ENCODE measurements at regions not wholly inside any gene's neighbourhood (a gene's known extent, or its start where the extent isn't known, plus 50 kb on each side); places are given as distances from the start of the nearest gene placed in this dataset.

DNA sequence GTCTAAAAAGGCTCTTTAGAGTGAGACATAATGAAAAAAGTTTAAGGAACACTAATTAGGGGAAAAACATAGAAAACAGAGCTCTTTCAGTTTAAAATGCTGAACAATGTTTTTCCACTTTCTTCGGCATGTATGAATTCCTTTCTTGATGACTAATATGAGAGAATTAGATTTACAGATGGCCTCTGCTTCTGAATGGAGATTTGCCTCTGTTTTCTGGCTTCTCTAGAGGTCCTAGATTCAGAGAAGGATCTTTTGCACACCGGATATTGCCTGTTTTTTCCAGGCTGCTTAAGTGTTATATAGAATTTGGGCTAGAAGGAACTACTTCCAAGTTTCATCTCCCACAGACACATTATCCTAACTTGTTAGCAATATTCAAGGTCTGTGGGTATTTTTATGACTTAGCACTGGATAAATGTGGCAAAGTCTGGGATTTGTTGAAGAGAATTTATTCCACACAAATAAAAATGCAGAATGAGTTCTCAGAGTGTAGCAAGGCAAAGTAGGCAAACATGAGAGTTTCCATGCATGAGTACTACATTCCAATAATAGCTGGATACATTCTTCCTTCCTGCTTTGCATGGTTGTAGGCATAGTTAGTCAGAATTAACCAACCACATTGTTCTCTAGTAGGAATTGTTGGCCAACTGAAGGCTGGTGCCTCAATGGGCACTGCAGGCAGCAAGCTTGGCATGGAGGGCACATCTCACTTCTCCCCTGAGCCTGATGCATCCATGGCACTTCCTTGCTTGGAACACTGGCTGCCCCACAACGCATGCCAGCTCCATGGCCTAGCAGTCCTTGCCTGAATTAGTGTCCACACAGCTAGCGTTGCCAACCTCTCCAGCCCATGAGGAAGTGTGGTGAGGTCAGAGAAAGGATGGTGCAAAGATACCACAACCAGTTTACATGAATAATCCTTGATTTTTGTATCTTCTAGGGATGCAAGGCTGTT is 224.2 kb downstream of the CLIC5 start:
- H3K9me3 Mint-ChIP-seq (ENCODE audit: unreplicated experiment): peaks cover 8% of the 10 kb centered on the region
- TF ChIP-seq, protein P1, sequence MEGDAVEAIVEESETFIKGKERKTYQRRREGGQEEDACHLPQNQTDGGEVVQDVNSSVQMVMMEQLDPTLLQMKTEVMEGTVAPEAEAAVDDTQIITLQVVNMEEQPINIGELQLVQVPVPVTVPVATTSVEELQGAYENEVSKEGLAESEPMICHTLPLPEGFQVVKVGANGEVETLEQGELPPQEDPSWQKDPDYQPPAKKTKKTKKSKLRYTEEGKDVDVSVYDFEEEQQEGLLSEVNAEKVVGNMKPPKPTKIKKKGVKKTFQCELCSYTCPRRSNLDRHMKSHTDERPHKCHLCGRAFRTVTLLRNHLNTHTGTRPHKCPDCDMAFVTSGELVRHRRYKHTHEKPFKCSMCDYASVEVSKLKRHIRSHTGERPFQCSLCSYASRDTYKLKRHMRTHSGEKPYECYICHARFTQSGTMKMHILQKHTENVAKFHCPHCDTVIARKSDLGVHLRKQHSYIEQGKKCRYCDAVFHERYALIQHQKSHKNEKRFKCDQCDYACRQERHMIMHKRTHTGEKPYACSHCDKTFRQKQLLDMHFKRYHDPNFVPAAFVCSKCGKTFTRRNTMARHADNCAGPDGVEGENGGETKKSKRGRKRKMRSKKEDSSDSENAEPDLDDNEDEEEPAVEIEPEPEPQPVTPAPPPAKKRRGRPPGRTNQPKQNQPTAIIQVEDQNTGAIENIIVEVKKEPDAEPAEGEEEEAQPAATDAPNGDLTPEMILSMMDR (IDR thresholded peaks at IDR 0.05): no peak
- DNase-seq (ENCODE audit: extremely low spot score, unreplicated experiment): no peak
- H3K4me1 Mint-ChIP-seq (ENCODE audit: unreplicated experiment): peaks cover 23% of the 10 kb centered on the region
- H3K27ac Mint-ChIP-seq (ENCODE audit: unreplicated experiment): peak overlapping the region; percentile 67
- no peaks in the 10 kb centered on the region for H3K27me3 Mint-ChIP-seq (ENCODE audit: unreplicated experiment)
- H3K36me3 Mint-ChIP-seq (ENCODE audit: unreplicated experiment): no peaks in the 10 kb centered on the region
- no peak overlapping the region for H3K4me3 Mint-ChIP-seq (ENCODE audit: unreplicated experiment)

DNA sequence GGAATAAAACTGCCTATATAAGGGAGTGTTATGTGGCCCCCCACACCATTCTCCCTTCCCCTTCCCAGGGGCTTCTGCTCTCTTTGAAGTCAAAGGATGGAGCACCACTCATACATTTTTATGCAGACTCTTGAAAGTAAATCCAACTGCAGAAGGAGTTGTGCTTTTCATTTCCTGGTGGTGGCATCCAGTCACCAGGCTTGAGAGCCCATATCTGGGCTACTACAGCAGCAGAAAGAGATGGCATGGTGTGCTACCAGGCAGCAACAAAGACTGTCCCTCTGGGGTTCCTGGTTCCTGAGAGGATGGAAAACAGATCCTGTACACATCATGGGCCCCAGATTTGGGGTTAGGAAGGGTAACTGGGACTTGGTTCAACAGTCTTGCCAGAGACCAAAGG is 226.4 kb downstream of the CLIC5 start:
- no peaks in the 10 kb centered on the region for H3K36me3 Mint-ChIP-seq (ENCODE audit: unreplicated experiment)
- H3K4me1 Mint-ChIP-seq (ENCODE audit: unreplicated experiment): peaks cover 18% of the 10 kb centered on the region
- DNase-seq (ENCODE audit: extremely low spot score, unreplicated experiment): no peak
- H3K27me3 Mint-ChIP-seq (ENCODE audit: unreplicated experiment): no peaks in the 10 kb centered on the region
- no peak overlapping the region for H3K27ac Mint-ChIP-seq (ENCODE audit: unreplicated experiment)
- no peak overlapping the region for H3K4me3 Mint-ChIP-seq (ENCODE audit: unreplicated experiment)
- TF ChIP-seq, protein P1 (IDR thresholded peaks at IDR 0.05): no peak
- peaks cover 8% of the 10 kb centered on the region for H3K9me3 Mint-ChIP-seq (ENCODE audit: unreplicated experiment)

- TF ChIP-seq, protein P1 (IDR thresholded peaks at IDR 0.05): no peak
- Mint-ChIP-seq H3K4me1 (ENCODE audit: unreplicated experiment) (peaks cover 18% of the 10 kb centered on the region), H3K27ac (ENCODE audit: unreplicated experiment) (no peak overlapping the region), H3K36me3 (ENCODE audit: unreplicated experiment) (no peaks in the 10 kb centered on the region), H3K27me3 (ENCODE audit: unreplicated experiment) (no peaks in the 10 kb centered on the region), H3K9me3 (ENCODE audit: unreplicated experiment) (peaks cover 6% of the 10 kb centered on the region), H3K4me3 (ENCODE audit: unreplicated experiment) (no peak overlapping the region)
- DNase-seq (ENCODE audit: extremely low spot score, unreplicated experiment): no peak
These were observed 228.3 kb downstream of the CLIC5 start for GRCh38 chr6:45787384-45787783.

GRCh38 chr6:45786355-45786781 is 229.3 kb downstream of the CLIC5 start:
- peaks cover 3% of the 10 kb centered on the region for H3K9me3 Mint-ChIP-seq (ENCODE audit: unreplicated experiment)
- H3K27ac Mint-ChIP-seq (ENCODE audit: unreplicated experiment): no peak overlapping the region
- TF ChIP-seq, protein P1 (IDR thresholded peaks at IDR 0.05): no peak
- no peaks in the 10 kb centered on the region for H3K27me3 Mint-ChIP-seq (ENCODE audit: unreplicated experiment)
- no peak for DNase-seq (ENCODE audit: extremely low spot score, unreplicated experiment)
- peaks cover 8% of the 10 kb centered on the region for H3K4me1 Mint-ChIP-seq (ENCODE audit: unreplicated experiment)
- no peak overlapping the region for H3K4me3 Mint-ChIP-seq (ENCODE audit: unreplicated experiment)
- no peaks in the 10 kb centered on the region for H3K36me3 Mint-ChIP-seq (ENCODE audit: unreplicated experiment)

- no peaks in the 10 kb centered on the region for H3K36me3 Mint-ChIP-seq (ENCODE audit: unreplicated experiment)
- H3K4me1 Mint-ChIP-seq (ENCODE audit: unreplicated experiment): no peaks in the 10 kb centered on the region
- H3K9me3 Mint-ChIP-seq (ENCODE audit: unreplicated experiment): no peaks in the 10 kb centered on the region
- no peak overlapping the region for H3K27ac Mint-ChIP-seq (ENCODE audit: unreplicated experiment)
- no peak for DNase-seq (ENCODE audit: extremely low spot score, unreplicated experiment)
- H3K4me3 Mint-ChIP-seq (ENCODE audit: unreplicated experiment): no peak overlapping the region
- no peaks in the 10 kb centered on the region for H3K27me3 Mint-ChIP-seq (ENCODE audit: unreplicated experiment)
- TF ChIP-seq, protein P1 (IDR thresholded peaks at IDR 0.05): no peak
These were observed 231.4 kb downstream of the CLIC5 start for GRCh38 chr6:45784250-45784649.

All from osteocyte (in vitro differentiated cells).